H9 (cell line): ENCODE measurements at regions not wholly inside any gene's neighbourhood (a gene's known extent, or its start where the extent isn't known, plus 50 kb on each side); places are given as distances from the start of the nearest gene placed in this dataset.

ENCODE experiments used
- DNase-seq: peaks from one replicate; pipeline ENCODE4 v3.0.0-alpha.2; 2017
- H2AFZ ChIP-seq: one replicate; pipeline ENCODE4 v1.6.1; 2013; ENCODE audit warnings: mild to moderate bottlenecking, low read length, control low read depth, moderate library complexity
- H2AK5ac ChIP-seq: 2 replicates; pipeline ENCODE4 v1.6.1; 2013; ENCODE audit warnings: low read length, control low read depth, mixed read lengths; ENCODE audit not compliant: insufficient read length
- H2BK120ac ChIP-seq: one replicate; pipeline ENCODE4 v1.6.1; 2013; ENCODE audit warnings: low read depth, mild to moderate bottlenecking, low read length, control low read depth, inconsistent platforms; ENCODE audit not compliant: poor library complexity, severe bottlenecking
- H2BK12ac ChIP-seq: 2 replicates; pipeline ENCODE4 v1.6.1; 2013; ENCODE audit warnings: low read length, control low read depth, mixed read lengths, low read depth; ENCODE audit not compliant: insufficient read length
- H2BK15ac ChIP-seq: 2 replicates; pipeline ENCODE4 v1.6.1; 2013; ENCODE audit warnings: low read depth, low read length, control low read depth
- H2BK20ac ChIP-seq: one replicate; pipeline ENCODE4 v1.6.1; 2013; ENCODE audit warnings: low read depth, mild to moderate bottlenecking, low read length, control low read depth, inconsistent platforms; ENCODE audit not compliant: poor library complexity, severe bottlenecking
- H2BK5ac ChIP-seq: 2 replicates; pipeline ENCODE4 v1.6.1; 2013; ENCODE audit warnings: low read length, control low read depth, mixed read lengths; ENCODE audit not compliant: insufficient read length
- H3K14ac ChIP-seq: 2 replicates; pipeline ENCODE4 v1.6.1; 2013; ENCODE audit warnings: low read length, control low read depth; ENCODE audit not compliant: insufficient read depth
- H3K18ac ChIP-seq: 2 replicates; pipeline ENCODE4 v1.6.1; 2013; ENCODE audit warnings: low read depth, mild to moderate bottlenecking, mixed read lengths, low read length, control low read depth; ENCODE audit not compliant: insufficient read length
- H3K23ac ChIP-seq: 2 replicates; pipeline ENCODE4 v1.6.1; 2013; ENCODE audit warnings: low read length, control low read depth, mixed read lengths, low read depth; ENCODE audit not compliant: insufficient read length
- H3K23me2 ChIP-seq: 2 replicates; pipeline ENCODE4 v1.6.1; 2013; ENCODE audit warnings: low read depth, mild to moderate bottlenecking, mixed read lengths, low read length, control low read depth; ENCODE audit not compliant: insufficient read length, poor library complexity, severe bottlenecking
- H3K27ac ChIP-seq: 2 replicates; pipeline ENCODE4 v1.5.1; 2013; ENCODE audit warnings: low read length, control low read depth, mixed read lengths, low read depth; ENCODE audit not compliant: insufficient read length
- H3K27me3 ChIP-seq: 2 replicates; pipeline ENCODE4 v1.6.1; 2013; ENCODE audit warnings: low read length, control low read depth, inconsistent platforms; ENCODE audit not compliant: insufficient read depth
- H3K4ac ChIP-seq: 2 replicates; pipeline ENCODE4 v1.6.1; 2013; ENCODE audit warnings: low read depth, mild to moderate bottlenecking, control low read depth, inconsistent platforms, low read length, moderate library complexity
- H3K4me1 ChIP-seq: 2 replicates; pipeline ENCODE4 v1.6.1; 2013; ENCODE audit warnings: low read length, control low read depth, inconsistent platforms; ENCODE audit not compliant: insufficient read depth
- H3K4me2 ChIP-seq: 2 replicates; pipeline ENCODE4 v1.6.1; 2013; ENCODE audit warnings: low read length, control low read depth, mixed read lengths; ENCODE audit not compliant: insufficient read length, insufficient read depth
- H3K56ac ChIP-seq: 2 replicates; pipeline ENCODE4 v1.6.1; 2013; ENCODE audit warnings: low read depth, mild to moderate bottlenecking, mixed read lengths, low read length, control low read depth; ENCODE audit not compliant: insufficient read length
- H3K79me1 ChIP-seq: 2 replicates; pipeline ENCODE4 v1.6.1; 2013; ENCODE audit warnings: low read depth, mild to moderate bottlenecking, moderate library complexity, low read length, control low read depth, inconsistent platforms; ENCODE audit not compliant: insufficient read depth, poor library complexity, severe bottlenecking
- H3K79me2 ChIP-seq: 2 replicates; pipeline ENCODE4 v1.6.1; 2013; ENCODE audit warnings: low read length, control low read depth, inconsistent platforms; ENCODE audit not compliant: insufficient read depth
- H3K9ac ChIP-seq: 2 replicates; pipeline ENCODE4 v1.6.1; 2013; ENCODE audit warnings: low read length, control low read depth, mixed read lengths; ENCODE audit not compliant: insufficient read length; ENCODE audit errors: extremely low read depth
- H3K9me3 ChIP-seq: one replicate; pipeline ENCODE4 v1.6.1; 2013; ENCODE audit warnings: low read depth, low read length, inconsistent platforms; ENCODE audit not compliant: control insufficient read depth
- H3T11ph ChIP-seq: one replicate; pipeline ENCODE4 v1.6.1; 2013; ENCODE audit warnings: mild to moderate bottlenecking, low read length, control low read depth, inconsistent platforms
- H4K20me1 ChIP-seq: one replicate; pipeline ENCODE4 v1.6.1; 2013; ENCODE audit not compliant: control insufficient read depth, insufficient read length, insufficient read depth
- H4K5ac ChIP-seq: 2 replicates; pipeline ENCODE4 v1.6.1; 2013; ENCODE audit warnings: low read depth, mild to moderate bottlenecking, mixed read lengths, low read length, control low read depth; ENCODE audit not compliant: insufficient read length
- H4K8ac ChIP-seq: replicated peaks from 2 replicates; pipeline ENCODE4 v1.6.1; 2013; ENCODE audit warnings: low read length, control low read depth, mixed read lengths, low read depth; ENCODE audit not compliant: insufficient read length
- H4K91ac ChIP-seq: 2 replicates; pipeline ENCODE4 v1.6.1; 2013; ENCODE audit warnings: low read depth, mild to moderate bottlenecking, moderate library complexity, mixed read lengths, low read length, control low read depth; ENCODE audit not compliant: insufficient read length
- H3K27ac Mint-ChIP-seq, 3 experiments: 2 replicates in 2 of 3; 3 replicates in 1 of 3; pipeline ENCODE4 v1.8.0; 2020 to 2021; ENCODE audit warnings: mixed read lengths in 3 of 3, mild to moderate bottlenecking in 1 of 3, moderate library complexity in 1 of 3
- H3K27me3 Mint-ChIP-seq: 2 replicates; pipeline ENCODE4 v1.8.0; 2021; ENCODE audit warnings: low read depth, mild to moderate bottlenecking, moderate library complexity, mixed read lengths
- H3K36me3 Mint-ChIP-seq, 3 experiments: 2 replicates in 2 of 3; 3 replicates in 1 of 3; pipeline ENCODE4 v1.8.0; 2020 to 2021; ENCODE audit warnings: low read depth in 3 of 3, mixed read lengths in 3 of 3; ENCODE audit not compliant: insufficient read depth in 1 of 3
- H3K4me1 Mint-ChIP-seq, 2 experiments: 2 replicates each; pipeline ENCODE4 v1.8.0; 2020; ENCODE audit warnings: mixed read lengths in 2 of 2
- H3K4me3 Mint-ChIP-seq, 2 experiments: 2 replicates in 1 of 2; 3 replicates in 1 of 2; pipeline ENCODE4 v1.8.0; 2020 to 2021; ENCODE audit warnings: mild to moderate bottlenecking in 2 of 2, mixed read lengths in 2 of 2, moderate library complexity in 1 of 2
- H3K9me3 Mint-ChIP-seq, 2 experiments: 2 replicates in 1 of 2; 3 replicates in 1 of 2; pipeline ENCODE4 v1.8.0; 2020; ENCODE audit warnings: mild to moderate bottlenecking in 2 of 2, mixed read lengths in 2 of 2, moderate library complexity in 1 of 2
- WGBS: extraction: QIAGEN DNeasy Blood & Tissue Kit; methylation state at CpG from one replicate; pipeline ENCODE4 v1.1.7; 2013; ENCODE audit warnings: missing lambda C conversion rate, low lambda C conversion rate, mixed read lengths; ENCODE audit not compliant: insufficient read length; ENCODE audit errors: extremely low coverage; 5-methylcytosine and 5-hydroxymethylcytosine counted together
- TF ChIP-seq, protein P1 (sequence below): fragments of 200-600 bp; sonication (generic); conservative IDR thresholded peaks from 3 replicates; pipeline ENCODE4 v1.8.0; 2021; ENCODE audit warnings: antibody characterized with exemption, mild to moderate bottlenecking

DNA sequence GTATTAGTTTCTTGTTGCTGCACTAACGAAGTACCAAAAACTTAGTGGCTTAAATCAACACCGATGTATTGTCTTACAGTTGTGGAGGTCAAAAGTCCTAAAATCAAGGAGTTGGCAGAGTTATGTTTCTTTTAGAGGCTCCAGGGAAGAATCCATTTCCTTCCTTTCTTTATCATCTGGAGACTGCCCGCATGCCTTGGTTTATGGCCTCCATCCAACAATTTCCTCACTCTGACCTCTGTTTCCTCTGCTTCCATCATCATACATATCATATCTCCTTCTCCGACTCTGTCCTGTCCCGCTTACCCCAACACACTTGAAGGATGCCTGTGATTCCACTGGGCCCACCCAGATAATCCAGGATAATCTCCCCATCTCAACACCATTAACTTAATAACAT is 627.8 kb downstream of the KCNJ2 start:
- H3K36me3 Mint-ChIP-seq, result no peaks in the 10 kb centered on the region
- no peak for DNase-seq
- H3K27ac ChIP-seq, result no peak overlapping the region

More for the DNA sequence above, 627.8 kb downstream of the KCNJ2 start:
- no peak overlapping the region for H4K5ac ChIP-seq
- H3K4me3 Mint-ChIP-seq, result no peak overlapping the region
- no peak overlapping the region for H2AFZ ChIP-seq
- no peaks in the 10 kb centered on the region for H3K4me1 ChIP-seq
- peaks cover 2 to 3% of the 10 kb centered on the region in 2 experiments; a peak in 2 of 5 replicates for H3K9me3 Mint-ChIP-seq
- no peak overlapping the region for H2BK12ac ChIP-seq
- H4K91ac ChIP-seq, result no peak overlapping the region
- H3K9me3 ChIP-seq, result no peaks in the 10 kb centered on the region
- no peak overlapping the region for H3K18ac ChIP-seq
- no CpG with 5 or more reads among the region's 5 CpGs for WGBS
- no peak overlapping the region for H3K56ac ChIP-seq
- no peak overlapping the region for H4K8ac ChIP-seq
- H2BK5ac ChIP-seq, result no peak overlapping the region
- no peaks in the 10 kb centered on the region for H3K79me2 ChIP-seq
- H3K4me2 ChIP-seq, result no peak overlapping the region
- no peak overlapping the region for H3K23ac ChIP-seq
- peaks cover 10 to 11% of the 10 kb centered on the region in 2 experiments for H3K4me1 Mint-ChIP-seq
- no peaks in the 10 kb centered on the region for H3K79me1 ChIP-seq
- no peak overlapping the region for H2AK5ac ChIP-seq
- no peak overlapping the region for H3K27ac Mint-ChIP-seq
- H3K9ac ChIP-seq, result no peak overlapping the region
- no peak overlapping the region for H2BK20ac ChIP-seq
- H3K14ac ChIP-seq, result no peak overlapping the region
- H4K20me1 ChIP-seq, result no peaks in the 10 kb centered on the region
- H3K23me2 ChIP-seq, result no peaks in the 10 kb centered on the region
- H2BK120ac ChIP-seq, result no peak overlapping the region
- no peak overlapping the region for H3K4ac ChIP-seq
- no peaks in the 10 kb centered on the region for H3K27me3 Mint-ChIP-seq
- no peak overlapping the region for H3T11ph ChIP-seq
- no peaks in the 10 kb centered on the region for H3K27me3 ChIP-seq
- H2BK15ac ChIP-seq, result no peak overlapping the region
- TF ChIP-seq, protein P1, sequence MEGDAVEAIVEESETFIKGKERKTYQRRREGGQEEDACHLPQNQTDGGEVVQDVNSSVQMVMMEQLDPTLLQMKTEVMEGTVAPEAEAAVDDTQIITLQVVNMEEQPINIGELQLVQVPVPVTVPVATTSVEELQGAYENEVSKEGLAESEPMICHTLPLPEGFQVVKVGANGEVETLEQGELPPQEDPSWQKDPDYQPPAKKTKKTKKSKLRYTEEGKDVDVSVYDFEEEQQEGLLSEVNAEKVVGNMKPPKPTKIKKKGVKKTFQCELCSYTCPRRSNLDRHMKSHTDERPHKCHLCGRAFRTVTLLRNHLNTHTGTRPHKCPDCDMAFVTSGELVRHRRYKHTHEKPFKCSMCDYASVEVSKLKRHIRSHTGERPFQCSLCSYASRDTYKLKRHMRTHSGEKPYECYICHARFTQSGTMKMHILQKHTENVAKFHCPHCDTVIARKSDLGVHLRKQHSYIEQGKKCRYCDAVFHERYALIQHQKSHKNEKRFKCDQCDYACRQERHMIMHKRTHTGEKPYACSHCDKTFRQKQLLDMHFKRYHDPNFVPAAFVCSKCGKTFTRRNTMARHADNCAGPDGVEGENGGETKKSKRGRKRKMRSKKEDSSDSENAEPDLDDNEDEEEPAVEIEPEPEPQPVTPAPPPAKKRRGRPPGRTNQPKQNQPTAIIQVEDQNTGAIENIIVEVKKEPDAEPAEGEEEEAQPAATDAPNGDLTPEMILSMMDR, result no peak
